GM23338 (cell line): ENCODE measurements at regions not wholly inside any gene's neighbourhood (a gene's known extent, or its start where the extent isn't known, plus 50 kb on each side); places are given as distances from the start of the nearest gene placed in this dataset.

Experiments used
- ATAC-seq: fragments of 200-7000 bp; cut with Tn5 transposase; 3 replicates; pipeline ENCODE4 v1.9.1; 2020
- DNase-seq: peaks from one replicate; pipeline ENCODE4 v3.0.0-alpha.2; 2015; ENCODE audit warnings: low spot score
- H2AFZ ChIP-seq: fragments of 200-600 bp; sonication (generic); 2 replicates; pipeline ENCODE4 v1.8.0; 2016; ENCODE audit warnings: antibody characterized with exemption, mild to moderate bottlenecking, moderate library complexity
- H3F3A ChIP-seq: fragments of 200-600 bp; sonication (generic); replicated peaks from 2 replicates; pipeline ENCODE4 v1.8.0; 2017; ENCODE audit warnings: antibody characterized with exemption, mixed run types, low read depth
- H3K27ac ChIP-seq: fragments of 200-600 bp; sonication (generic); 2 replicates; pipeline ENCODE4 v1.6.1; 2016; ENCODE audit warnings: low read depth
- H3K27me3 ChIP-seq: fragments of 200-600 bp; sonication (generic); 2 replicates; pipeline ENCODE4 v1.8.0; 2016; ENCODE audit warnings: mild to moderate bottlenecking, mixed run types, moderate library complexity; ENCODE audit not compliant: insufficient read depth
- H3K36me3 ChIP-seq: fragments of 200-600 bp; sonication (generic); 2 replicates; pipeline ENCODE4 v1.8.0; 2016; ENCODE audit warnings: mild to moderate bottlenecking; ENCODE audit not compliant: insufficient read depth
- H3K4me1 ChIP-seq: fragments of 200-600 bp; sonication (generic); 2 replicates; pipeline ENCODE4 v1.8.0; 2016; ENCODE audit warnings: mild to moderate bottlenecking, moderate library complexity; ENCODE audit not compliant: insufficient read depth
- H3K4me2 ChIP-seq: fragments of 200-600 bp; sonication (generic); 2 replicates; pipeline ENCODE4 v1.7.1; 2017; ENCODE audit warnings: mixed run types
- H3K4me3 ChIP-seq: fragments of 200-600 bp; sonication (generic); 2 replicates; pipeline ENCODE4 v1.6.1; 2016; ENCODE audit warnings: mixed run types
- H3K79me2 ChIP-seq: fragments of 200-600 bp; sonication (generic); replicated peaks from 2 replicates; pipeline ENCODE4 v1.8.0; 2017; ENCODE audit warnings: mild to moderate bottlenecking; ENCODE audit not compliant: insufficient read depth
- H3K9me2 ChIP-seq: fragments of 200-600 bp; sonication (generic); 2 replicates; pipeline ENCODE4 v1.8.0; 2017; ENCODE audit not compliant: insufficient read depth
- H4K20me1 ChIP-seq: fragments of 200-600 bp; sonication (generic); replicated peaks from 2 replicates; pipeline ENCODE4 v1.8.0; 2017; ENCODE audit warnings: mild to moderate bottlenecking; ENCODE audit not compliant: insufficient read depth
- H3K27ac Mint-ChIP-seq: 2 replicates; pipeline ENCODE4 v1.8.0; 2020; ENCODE audit warnings: inconsistent platforms, mild to moderate bottlenecking, moderate library complexity, mixed read lengths
- H3K27me3 Mint-ChIP-seq: 3 replicates; pipeline ENCODE4 v1.8.0; 2022; ENCODE audit warnings: low read depth, mild to moderate bottlenecking, moderate library complexity, mixed read lengths, inconsistent platforms; ENCODE audit not compliant: insufficient read depth, poor library complexity
- H3K36me3 Mint-ChIP-seq: 3 replicates; pipeline ENCODE4 v1.8.0; 2021; ENCODE audit warnings: low read depth, mild to moderate bottlenecking, inconsistent platforms, moderate library complexity, mixed read lengths
- H3K4me1 Mint-ChIP-seq: 3 replicates; pipeline ENCODE4 v1.8.0; 2020; ENCODE audit warnings: mild to moderate bottlenecking, inconsistent platforms, mixed read lengths
- H3K4me3 Mint-ChIP-seq: 3 replicates; pipeline ENCODE4 v1.8.0; 2021; ENCODE audit warnings: moderate library complexity, mild to moderate bottlenecking, inconsistent platforms, mixed read lengths
- H3K9me3 Mint-ChIP-seq: 3 replicates; pipeline ENCODE4 v1.8.0; 2020; ENCODE audit warnings: moderate library complexity, mild to moderate bottlenecking, inconsistent platforms, mixed read lengths
- CTCF ChIP-seq, 2 experiments: fragments of 200-600 bp in 1 of 2; sonication (generic) in 1 of 2; conservative IDR thresholded peaks; 2 replicates each; pipeline versions ENCODE4 v1.5.1 to v1.6.1; 2016 to 2017; ENCODE audit warnings: antibody characterized with exemption in 2 of 2, low read depth in 2 of 2, mild to moderate bottlenecking in 2 of 2, moderate library complexity in 1 of 2
- ETS1 ChIP-seq: IDR thresholded peaks from 2 replicates; pipeline ENCODE4 v1.6.1; 2016; ENCODE audit warnings: antibody characterized with exemption
- EZH2 ChIP-seq: fragments of 200-600 bp; sonication (generic); IDR thresholded peaks from one replicate; pipeline ENCODE4 v1.8.0; 2017; ENCODE audit warnings: antibody characterized with exemption, mild to moderate bottlenecking, low read depth; ENCODE audit not compliant: unreplicated experiment
- EZH2phosphoT487 ChIP-seq: fragments of 200-600 bp; sonication (generic); IDR thresholded peaks from one replicate; pipeline ENCODE4 v1.8.1; 2018; ENCODE audit warnings: antibody characterized with exemption; ENCODE audit not compliant: unreplicated experiment
- JUNB ChIP-seq: IDR thresholded peaks from one replicate; pipeline ENCODE4 v1.6.1; 2016; ENCODE audit warnings: antibody characterized with exemption; ENCODE audit not compliant: unreplicated experiment
- NANOG ChIP-seq: IDR thresholded peaks from 2 replicates; pipeline ENCODE4 v1.6.1; 2016; ENCODE audit warnings: antibody characterized with exemption, borderline replicate concordance
- ZNF331 ChIP-seq: fragments of 250-450 bp; sonication (Bioruptor Pico); IDR thresholded peaks from 2 replicates; pipeline ENCODE4 v1.5.0; 2020; ENCODE audit warnings: low read depth, mild to moderate bottlenecking, moderate library complexity
- ZNF462 ChIP-seq: fragments of 250-450 bp; sonication (Bioruptor Pico); IDR thresholded peaks from 2 replicates; pipeline ENCODE4 v1.5.0; 2020; ENCODE audit warnings: mild to moderate bottlenecking, moderate library complexity

GRCh38 chr6:121593011-121593641 is 157.7 kb downstream of the GJA1 start:
- H2AFZ ChIP-seq = peak overlapping the region; percentile 67; the same call in 1 of the 2 replicates
- no peaks in the 10 kb centered on the region for H3K4me1 ChIP-seq
- no peaks in the 10 kb centered on the region for H3K36me3 ChIP-seq
- TF ChIP-seq ZNF331 (CRISPR knock-in tag) = no peak
- no peak for TF ChIP-seq NANOG
- no peak overlapping the region for H3K27ac ChIP-seq
- H4K20me1 ChIP-seq = no peaks in the 10 kb centered on the region
- Mint-ChIP-seq H3K27ac (no peak overlapping the region), H3K4me3 (no peak overlapping the region), H3K9me3 (no peaks in the 10 kb centered on the region), H3K27me3 (no peaks in the 10 kb centered on the region), H3K4me1 (peaks cover 11% of the 10 kb centered on the region), H3K36me3 (no peaks in the 10 kb centered on the region)
- no peaks in the 10 kb centered on the region for H3K9me2 ChIP-seq
- H3K4me2 ChIP-seq = no peak overlapping the region
- no peaks in the 10 kb centered on the region for H3K27me3 ChIP-seq
- DNase-seq (no peak), ATAC-seq (no peak)
- no peaks in the 10 kb centered on the region for H3K79me2 ChIP-seq
- H3K4me3 ChIP-seq = no peak overlapping the region
- H3F3A ChIP-seq = no peaks in the 10 kb centered on the region

- Histone ChIP-seq H3K4me1 (no peaks in the 10 kb centered on the region), H3K36me3 (no peaks in the 10 kb centered on the region), H4K20me1 (no peaks in the 10 kb centered on the region), H3K79me2 (no peaks in the 10 kb centered on the region), H3K27ac (no peak overlapping the region), H3K4me2 (no peak overlapping the region), H2AFZ (0 out of 2 replicates have a peak overlapping the region, but pooled peaks have one; percentile 67), H3K27me3 (no peaks in the 10 kb centered on the region), H3K9me2 (no peaks in the 10 kb centered on the region), H3F3A (no peaks in the 10 kb centered on the region), H3K4me3 (no peak overlapping the region)
- H3K4me3 Mint-ChIP-seq = no peak overlapping the region
- no peaks in the 10 kb centered on the region for H3K9me3 Mint-ChIP-seq
- DNase-seq = no peak
- no peak for ATAC-seq
- no peaks in the 10 kb centered on the region for H3K36me3 Mint-ChIP-seq
- no peaks in the 10 kb centered on the region for H3K27me3 Mint-ChIP-seq
- H3K27ac Mint-ChIP-seq = no peak overlapping the region
- H3K4me1 Mint-ChIP-seq = peaks cover 11% of the 10 kb centered on the region
- TF ChIP-seq EZH2 = no peak
- no peak for TF ChIP-seq NANOG
- TF ChIP-seq ETS1 = no peak
- no peak for TF ChIP-seq EZH2phosphoT487
- TF ChIP-seq CTCF (conservative IDR thresholded peaks at IDR 0.05; ENCODE audit: low read depth in 2 of 2) = no peak
- TF ChIP-seq ZNF462 (CRISPR knock-in tag) = no peak
- no peak for TF ChIP-seq JUNB
- no peak for TF ChIP-seq ZNF331 (CRISPR knock-in tag)
Observed at GRCh38 chr6:121594053-121594452, 158.6 kb downstream of the GJA1 start.
